ENCODE measurements at regions not wholly inside any gene's neighbourhood (a gene's known extent, or its start where the extent isn't known, plus 50 kb on each side); places are given as distances from the start of the nearest gene placed in this dataset.

GRCh38 chr12:34404377-34405285 is 382.3 kb downstream of the ALG10 start:
- intact Hi-C loops (cut with DNase I), result no loop called here
- Histone ChIP-seq H3K4me3 (no peak overlapping the region), H3K4me1 (no peaks in the 10 kb centered on the region), H3K9me3 (peaks cover 0 to 100% (median 39%) of the 10 kb centered on the region in 11 donors), H3K27me3 (no peaks in the 10 kb centered on the region), H3K36me3 (no peaks in the 10 kb centered on the region), H3K27ac (no peak overlapping the region)
- WGBS, 2 donors, result 61 to 66% methylated on average over 19 of the region's 19 CpGs
- no peak for ATAC-seq
- DNase-seq, result peak in 1 of 2 donors; percentile 2
- TF ChIP-seq, protein P1, sequence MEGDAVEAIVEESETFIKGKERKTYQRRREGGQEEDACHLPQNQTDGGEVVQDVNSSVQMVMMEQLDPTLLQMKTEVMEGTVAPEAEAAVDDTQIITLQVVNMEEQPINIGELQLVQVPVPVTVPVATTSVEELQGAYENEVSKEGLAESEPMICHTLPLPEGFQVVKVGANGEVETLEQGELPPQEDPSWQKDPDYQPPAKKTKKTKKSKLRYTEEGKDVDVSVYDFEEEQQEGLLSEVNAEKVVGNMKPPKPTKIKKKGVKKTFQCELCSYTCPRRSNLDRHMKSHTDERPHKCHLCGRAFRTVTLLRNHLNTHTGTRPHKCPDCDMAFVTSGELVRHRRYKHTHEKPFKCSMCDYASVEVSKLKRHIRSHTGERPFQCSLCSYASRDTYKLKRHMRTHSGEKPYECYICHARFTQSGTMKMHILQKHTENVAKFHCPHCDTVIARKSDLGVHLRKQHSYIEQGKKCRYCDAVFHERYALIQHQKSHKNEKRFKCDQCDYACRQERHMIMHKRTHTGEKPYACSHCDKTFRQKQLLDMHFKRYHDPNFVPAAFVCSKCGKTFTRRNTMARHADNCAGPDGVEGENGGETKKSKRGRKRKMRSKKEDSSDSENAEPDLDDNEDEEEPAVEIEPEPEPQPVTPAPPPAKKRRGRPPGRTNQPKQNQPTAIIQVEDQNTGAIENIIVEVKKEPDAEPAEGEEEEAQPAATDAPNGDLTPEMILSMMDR (IDR thresholded peaks at IDR 0.05), result no peak

GRCh38 chr12:34405286-34406227 is 383.3 kb downstream of the ALG10 start:
- no peaks in the 10 kb centered on the region for H3K4me1 ChIP-seq
- ATAC-seq, result no peak
- 65 to 66% methylated on average over 22 of the region's 22 CpGs for WGBS, 2 donors
- peak in 1 of 2 donors; percentile 3 for DNase-seq
- intact Hi-C loops (cut with DNase I), result no loop called here
- no peaks in the 10 kb centered on the region for H3K36me3 ChIP-seq
- H3K27me3 ChIP-seq, result no peaks in the 10 kb centered on the region
- peaks cover 0 to 100% (median 49%) of the 10 kb centered on the region in 11 donors for H3K9me3 ChIP-seq
- TF ChIP-seq, protein P1 (IDR thresholded peaks at IDR 0.05), result no peak
- H3K4me3 ChIP-seq, result no peak overlapping the region
- H3K27ac ChIP-seq, result no peak overlapping the region

DNA sequence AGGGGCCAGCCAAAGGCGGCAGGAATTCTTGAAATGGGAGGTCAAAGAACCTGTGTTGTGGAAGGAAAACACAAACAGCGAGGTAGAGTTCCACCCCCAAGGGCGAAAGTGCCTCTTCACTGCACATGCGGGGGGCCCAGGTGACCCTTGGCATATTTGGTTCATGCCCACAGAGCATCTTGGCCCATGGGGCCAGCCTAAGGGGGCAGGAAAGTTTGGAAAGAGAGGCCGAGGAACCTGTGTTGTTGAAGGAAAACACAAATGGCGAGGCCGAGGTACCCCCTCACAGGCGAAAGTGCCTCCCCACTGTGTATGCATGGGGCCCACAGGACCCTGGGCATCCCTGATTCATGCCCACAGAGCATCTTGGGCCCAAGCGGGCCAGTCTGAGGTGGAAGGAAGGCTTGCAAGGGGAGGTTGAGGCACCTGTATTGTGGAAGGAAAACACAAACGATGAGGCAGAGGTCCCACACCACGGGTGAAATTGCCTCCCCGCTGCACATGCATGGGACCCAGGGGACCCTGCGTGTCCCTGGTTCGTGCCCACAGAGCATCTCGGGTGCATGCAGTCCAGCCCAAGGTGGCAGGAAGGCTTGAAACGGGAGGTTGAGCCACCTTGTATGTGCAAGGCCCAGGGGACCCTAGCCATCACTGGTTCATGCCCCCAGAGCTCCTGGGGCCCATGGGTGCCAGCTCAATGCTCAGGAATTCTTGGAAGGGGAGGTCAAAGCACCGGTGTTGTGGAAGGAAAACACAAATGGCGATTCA is 384.1 kb downstream of the ALG10 start:
- no peaks in the 10 kb centered on the region for H3K27me3 ChIP-seq
- no peak overlapping the region for H3K4me3 ChIP-seq
- H3K27ac ChIP-seq, result no peak overlapping the region
- TF ChIP-seq, protein P1 (IDR thresholded peaks at IDR 0.05), result no peak
- H3K4me1 ChIP-seq, result no peaks in the 10 kb centered on the region
- intact Hi-C loops (cut with DNase I), result no loop called here
- 67 to 71% methylated on average over 18 of the region's 18 CpGs for WGBS, 2 donors
- H3K36me3 ChIP-seq, result no peaks in the 10 kb centered on the region
- peak in 1 of 2 donors; percentile 1 for DNase-seq
- peaks cover 0 to 100% (median 55%) of the 10 kb centered on the region in 11 donors for H3K9me3 ChIP-seq
- no peak for ATAC-seq

DNA sequence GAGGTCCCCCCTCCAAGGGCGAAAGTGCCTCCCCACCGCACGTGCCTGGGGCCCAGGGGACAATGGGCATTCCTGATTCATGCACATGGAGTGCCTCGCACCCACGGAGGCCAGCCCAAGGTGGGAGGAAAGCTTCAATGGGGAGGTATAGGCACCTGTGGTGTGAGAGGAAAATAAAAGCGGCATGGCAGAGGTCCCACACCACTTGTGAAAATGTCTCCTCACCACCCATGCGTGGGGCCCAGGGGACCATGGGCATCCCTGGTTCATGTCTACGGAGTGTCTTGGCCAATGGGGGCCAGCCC is 384.7 kb downstream of the ALG10 start:
- Histone ChIP-seq H3K27ac (no peak overlapping the region), H3K36me3 (no peaks in the 10 kb centered on the region), H3K27me3 (no peaks in the 10 kb centered on the region), H3K4me1 (no peaks in the 10 kb centered on the region), H3K9me3 (peaks cover 0 to 100% (median 59%) of the 10 kb centered on the region in 11 donors), H3K4me3 (no peak overlapping the region)
- 70% methylated on average over 8 of the region's 8 CpGs for WGBS, 2 donors
- TF ChIP-seq, protein P1 (IDR thresholded peaks at IDR 0.05), result no peak
- ATAC-seq (no peak), DNase-seq (no peak)
- intact Hi-C loops (cut with DNase I), result no loop called here
